SK-N-SH (cell line): ENCODE measurements at regions not wholly inside any gene's neighbourhood (a gene's known extent, or its start where the extent isn't known, plus 50 kb on each side); places are given as distances from the start of the nearest gene placed in this dataset.

ENCODE experiments used
- CTCF ChIA-PET: fragments of 300-600, 350-600 bp; formaldehyde crosslinking; extraction: SDS; loops from one replicate; lab custom pipeline; 2021; lab: Yijun Ruan, JAX
- POLR2A ChIA-PET: fragments of 350-600 bp; sonication (Branson Sonifier 250); formaldehyde crosslinking; extraction: SDS; loops from one replicate; lab custom pipeline; 2020; ENCODE audit warnings: antibody characterized with exemption, inconsistent platforms; lab: Yijun Ruan, JAX
- DNase-seq: peaks from one replicate; pipeline ENCODE4 v3.0.0; 2012
- H2AFZ ChIP-seq: fragments of 200-600 bp; sonication (generic); 2 replicates; pipeline ENCODE4 v1.8.1; 2016; ENCODE audit warnings: antibody characterized with exemption, mild to moderate bottlenecking, low read depth
- H3F3A ChIP-seq: fragments of 200-600 bp; sonication (generic); replicated peaks from 2 replicates; pipeline ENCODE3; 2016; ENCODE audit warnings: antibody characterized with exemption, mild to moderate bottlenecking; ENCODE audit not compliant: insufficient read depth
- H3K27ac ChIP-seq, 2 experiments: fragments of 200-500 bp in 1 of 2; fragments of 200-600 bp in 1 of 2; sonication (Bioruptor generic) in 1 of 2; sonication (generic), shearing (Covaris generic) in 1 of 2; 2 replicates each; pipeline versions ENCODE4 v1.5.1 to v1.6.1; 2014 to 2016; ENCODE audit warnings: low read depth in 2 of 2, inconsistent platforms in 1 of 2, low read length in 1 of 2, mild to moderate bottlenecking in 1 of 2, mixed read lengths in 1 of 2
- H3K27me3 ChIP-seq: fragments of 200-600 bp; sonication (generic), shearing (Covaris generic); 2 replicates; pipeline ENCODE4 v1.6.1; 2016; ENCODE audit warnings: mixed run types; ENCODE audit not compliant: insufficient read depth
- H3K36me3 ChIP-seq, 2 experiments: fragments of 200-500 bp in 1 of 2; fragments of 200-600 bp in 1 of 2; sonication (Bioruptor generic) in 1 of 2; sonication (generic) in 1 of 2; replicated peaks in 1 of 2; 2 replicates each; pipeline versions ENCODE3 to v1.5.1; 2014 to 2016; ENCODE audit warnings: low read length in 1 of 2, mild to moderate bottlenecking in 1 of 2; ENCODE audit not compliant: insufficient read depth in 2 of 2, control insufficient read depth in 1 of 2
- H3K4me1 ChIP-seq, 2 experiments: fragments of 200-500 bp in 1 of 2; fragments of 200-600 bp in 1 of 2; sonication (Bioruptor generic) in 1 of 2; sonication (generic), shearing (Covaris generic) in 1 of 2; 2 replicates each; pipeline versions ENCODE4 v1.5.1 to v1.6.1; 2014 to 2016; ENCODE audit warnings: low read depth in 1 of 2, low read length in 1 of 2, mixed run types in 1 of 2; ENCODE audit not compliant: insufficient read depth in 2 of 2, control insufficient read depth in 1 of 2
- H3K4me2 ChIP-seq: fragments of 200-600 bp; sonication (generic), shearing (Covaris generic); 2 replicates; pipeline ENCODE4 v1.6.1; 2017; ENCODE audit warnings: mixed run types
- H3K4me3 ChIP-seq, 2 experiments: fragments of 200-500 bp in 1 of 2; fragments of 200-600 bp in 1 of 2; sonication (Bioruptor generic) in 1 of 2; sonication (generic), shearing (Covaris generic) in 1 of 2; 2 replicates each; pipeline versions ENCODE4 v1.5.1 to v1.8.1; 2014 to 2016; ENCODE audit warnings: low read depth in 2 of 2, inconsistent platforms in 1 of 2, low read length in 1 of 2, mild to moderate bottlenecking in 1 of 2, mixed read lengths in 1 of 2, moderate library complexity in 1 of 2
- H3K79me2 ChIP-seq: fragments of 200-600 bp; sonication (generic); 2 replicates; pipeline ENCODE4 v1.8.1; 2017; ENCODE audit warnings: mild to moderate bottlenecking; ENCODE audit not compliant: insufficient read depth
- H3K9ac ChIP-seq: fragments of 200-600 bp; sonication (generic); 2 replicates; pipeline ENCODE4 v1.6.1; 2017; ENCODE audit warnings: mixed run types
- H3K9me2 ChIP-seq: fragments of 200-600 bp; sonication (generic); 2 replicates; pipeline ENCODE4 v1.6.1; 2017; ENCODE audit warnings: mixed run types
- H3K9me3 ChIP-seq: fragments of 200-600 bp; sonication (generic); 2 replicates; pipeline ENCODE4 v1.6.1; 2017; ENCODE audit warnings: mixed run types, mild to moderate bottlenecking, moderate library complexity
- H4K20me1 ChIP-seq: fragments of 200-600 bp; sonication (generic); 2 replicates; pipeline ENCODE4 v1.6.1; 2017; ENCODE audit warnings: mild to moderate bottlenecking, mixed run types; ENCODE audit not compliant: insufficient read depth
- ELF1 ChIP-seq: IDR thresholded peaks from 2 replicates; pipeline ENCODE4 v1.4.0; 2012
- FOSL2 ChIP-seq: IDR thresholded peaks from 2 replicates; pipeline ENCODE4 v1.4.0; 2012; ENCODE audit warnings: low read depth, mild to moderate bottlenecking, moderate library complexity, borderline replicate concordance
- GATA2 ChIP-seq: sonication (generic); formaldehyde crosslinking; IDR thresholded peaks from 2 replicates; pipeline ENCODE4 v1.5.0; 2020; ENCODE audit warnings: mild to moderate bottlenecking, missing genetic modification reagents
- JUND ChIP-seq: IDR thresholded peaks from 2 replicates; pipeline ENCODE4 v1.4.0; 2012
- MAX ChIP-seq: IDR thresholded peaks from 2 replicates; pipeline ENCODE4 v1.4.0; 2012; ENCODE audit warnings: low read depth
- MEF2A ChIP-seq: IDR thresholded peaks from 2 replicates; pipeline ENCODE4 v1.4.0; 2012; ENCODE audit warnings: low read depth, borderline replicate concordance
- NFIC ChIP-seq: IDR thresholded peaks from 2 replicates; pipeline ENCODE4 v1.4.0; 2012; ENCODE audit warnings: borderline replicate concordance
- NRF1 ChIP-seq: IDR thresholded peaks from 2 replicates; pipeline ENCODE4 v1.6.1; 2012; ENCODE audit warnings: low read depth, mild to moderate bottlenecking, low read length
- POLR2AphosphoS5 ChIP-seq: IDR thresholded peaks from 2 replicates; pipeline ENCODE4 v1.6.1; 2012; ENCODE audit warnings: low read depth, low read length
- RCOR1 ChIP-seq: fragments of 150-350 bp; IDR thresholded peaks from 2 replicates; pipeline ENCODE4 v1.6.1; 2017; ENCODE audit warnings: antibody characterized with exemption, low read length
- RFX5 ChIP-seq: IDR thresholded peaks from 2 replicates; pipeline ENCODE4 v1.6.1; 2012; ENCODE audit warnings: mild to moderate bottlenecking, improper control_type of control experiment, low read length
- RXRA ChIP-seq: IDR thresholded peaks from 2 replicates; pipeline ENCODE4 v1.4.0; 2012; ENCODE audit warnings: low read depth, mild to moderate bottlenecking, borderline replicate concordance
- SIN3A ChIP-seq: IDR thresholded peaks from 2 replicates; pipeline ENCODE4 v1.6.1; 2012; ENCODE audit warnings: low read depth, mild to moderate bottlenecking, low read length, moderate library complexity, borderline replicate concordance
- SMC3 ChIP-seq: IDR thresholded peaks from 2 replicates; pipeline ENCODE4 v1.6.1; 2012; ENCODE audit warnings: low read depth, low read length, improper control_type of control experiment
- TCF12 ChIP-seq: IDR thresholded peaks from 2 replicates; pipeline ENCODE4 v1.4.0; 2012
- TEAD4 ChIP-seq: IDR thresholded peaks from 2 replicates; pipeline ENCODE4 v1.4.0; 2012; ENCODE audit warnings: mild to moderate bottlenecking, borderline replicate concordance; ENCODE audit not compliant: insufficient read depth
- USF2 ChIP-seq: fragments of 150-350 bp; IDR thresholded peaks from 2 replicates; pipeline ENCODE4 v1.6.1; 2017; ENCODE audit warnings: antibody characterized with exemption, low read length, low read depth, borderline replicate concordance
- WGBS: methylation state at CpG from one replicate; pipeline ENCODE4 v1.1.6; 2017; ENCODE audit warnings: low lambda C conversion rate; 5-methylcytosine and 5-hydroxymethylcytosine counted together
- TF ChIP-seq, protein P1 (sequence below): IDR thresholded peaks from 2 replicates; pipeline ENCODE4 v1.4.0; 2012; ENCODE audit warnings: low read depth, borderline replicate concordance
- TF ChIP-seq, protein P2 (sequence below): IDR thresholded peaks from 2 replicates; pipeline ENCODE4 v1.4.0; 2012; ENCODE audit warnings: low read depth, borderline replicate concordance

- no peak for DNase-seq
- H3K9ac ChIP-seq = no peak overlapping the region
- no peak overlapping the region for H3K27ac ChIP-seq
- no peak overlapping the region for H3K4me3 ChIP-seq
- no peak overlapping the region for H3K4me2 ChIP-seq
- H3K27me3 ChIP-seq = no peaks in the 10 kb centered on the region
- H3K36me3 ChIP-seq = no peaks in the 10 kb centered on the region
- H4K20me1 ChIP-seq = no peaks in the 10 kb centered on the region
- no peak for TF ChIP-seq TEAD4
- TF ChIP-seq POLR2AphosphoS5 = no peak
- no peak for TF ChIP-seq TCF12
- TF ChIP-seq, protein P1, sequence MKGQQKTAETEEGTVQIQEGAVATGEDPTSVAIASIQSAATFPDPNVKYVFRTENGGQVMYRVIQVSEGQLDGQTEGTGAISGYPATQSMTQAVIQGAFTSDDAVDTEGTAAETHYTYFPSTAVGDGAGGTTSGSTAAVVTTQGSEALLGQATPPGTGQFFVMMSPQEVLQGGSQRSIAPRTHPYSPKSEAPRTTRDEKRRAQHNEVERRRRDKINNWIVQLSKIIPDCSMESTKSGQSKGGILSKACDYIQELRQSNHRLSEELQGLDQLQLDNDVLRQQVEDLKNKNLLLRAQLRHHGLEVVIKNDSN = no peak
- TF ChIP-seq FOSL2 = no peak
- TF ChIP-seq RXRA = no peak
- TF ChIP-seq RFX5 = no peak
- TF ChIP-seq ELF1 = no peak
- no peak for TF ChIP-seq NFIC
- no peak for TF ChIP-seq SIN3A
- no peak for TF ChIP-seq USF2
- TF ChIP-seq MEF2A = no peak
- TF ChIP-seq GATA2 (CRISPR knock-in tag) = no peak
- no peak for TF ChIP-seq NRF1
- TF ChIP-seq, protein P2, sequence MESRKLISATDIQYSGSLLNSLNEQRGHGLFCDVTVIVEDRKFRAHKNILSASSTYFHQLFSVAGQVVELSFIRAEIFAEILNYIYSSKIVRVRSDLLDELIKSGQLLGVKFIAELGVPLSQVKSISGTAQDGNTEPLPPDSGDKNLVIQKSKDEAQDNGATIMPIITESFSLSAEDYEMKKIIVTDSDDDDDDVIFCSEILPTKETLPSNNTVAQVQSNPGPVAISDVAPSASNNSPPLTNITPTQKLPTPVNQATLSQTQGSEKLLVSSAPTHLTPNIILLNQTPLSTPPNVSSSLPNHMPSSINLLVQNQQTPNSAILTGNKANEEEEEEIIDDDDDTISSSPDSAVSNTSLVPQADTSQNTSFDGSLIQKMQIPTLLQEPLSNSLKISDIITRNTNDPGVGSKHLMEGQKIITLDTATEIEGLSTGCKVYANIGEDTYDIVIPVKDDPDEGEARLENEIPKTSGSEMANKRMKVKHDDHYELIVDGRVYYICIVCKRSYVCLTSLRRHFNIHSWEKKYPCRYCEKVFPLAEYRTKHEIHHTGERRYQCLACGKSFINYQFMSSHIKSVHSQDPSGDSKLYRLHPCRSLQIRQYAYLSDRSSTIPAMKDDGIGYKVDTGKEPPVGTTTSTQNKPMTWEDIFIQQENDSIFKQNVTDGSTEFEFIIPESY = no peak
- no peak for TF ChIP-seq JUND
- TF ChIP-seq MAX = no peak
- no peak for TF ChIP-seq RCOR1
- no peak for TF ChIP-seq SMC3
- H2AFZ ChIP-seq = no peak overlapping the region
- no peaks in the 10 kb centered on the region for H3K4me1 ChIP-seq
- POLR2A ChIA-PET = no interaction called here
- no peaks in the 10 kb centered on the region for H3K9me3 ChIP-seq
- CTCF ChIA-PET = no interaction called here
- no peaks in the 10 kb centered on the region for H3F3A ChIP-seq
- no peaks in the 10 kb centered on the region for H3K9me2 ChIP-seq
- WGBS = 10% methylated on average over 1 of the region's 1 CpG
- no peaks in the 10 kb centered on the region for H3K79me2 ChIP-seq
These were observed 443.4 kb downstream of the NYAP2 start for GRCh38 chr2:225842939-225843338.
